HG03457 (cell line): ENCODE measurements at regions not wholly inside any gene's neighbourhood (a gene's known extent, or its start where the extent isn't known, plus 50 kb on each side); places are given as distances from the start of the nearest gene placed in this dataset.
"Not testable (repeated sequence)": the region's sequence is repeated elsewhere in the genome, so short reads cannot be mapped to it uniquely, and the experiment has no call there.

Experiments used
- ATAC-seq: cut with Tn5 transposase; IDR thresholded peaks from one replicate; pipeline ENCODE4 v1.9.1; 2021; ENCODE audit warnings: moderate number of reproducible peaks; ENCODE audit not compliant: unreplicated experiment

GRCh38 chr7:149637911-149638565 is 135.3 kb downstream of the ZNF467 start:
- ATAC-seq, result no peak

GRCh38 chr7:149635561-149636329 is 137.6 kb downstream of the ZNF467 start:
- ATAC-seq, result no peak

- no peak for ATAC-seq
Observed at GRCh38 chr7:149633976-149634945, 136.7 kb upstream of the ZNF746 start.

GRCh38 chr7:149628361-149629149 is 130.9 kb upstream of the ZNF746 start:
- not testable (repeated sequence) for ATAC-seq

GRCh38 chr7:149627911-149628310 is 130.3 kb upstream of the ZNF746 start:
- ATAC-seq, result no peak

- no peak for ATAC-seq
Observed at GRCh38 chr7:149626972-149627371, 129.4 kb upstream of the ZNF746 start.

GRCh38 chr7:149625947-149626392 is 128.4 kb upstream of the ZNF746 start:
- no peak for ATAC-seq

- no peak for ATAC-seq
Observed at GRCh38 chr7:149625340-149625946, 127.8 kb upstream of the ZNF746 start.

- peak; percentile 91 for ATAC-seq
Observed at GRCh38 chr7:149624419-149625339, 127.1 kb upstream of the ZNF746 start.

GRCh38 chr7:149624006-149624405 is 126.4 kb upstream of the ZNF746 start:
- ATAC-seq, result no peak

GRCh38 chr7:149623262-149623997 is 125.8 kb upstream of the ZNF746 start:
- not testable (repeated sequence) for ATAC-seq

- no peak for ATAC-seq
Observed at GRCh38 chr7:149622444-149623210, 125.0 kb upstream of the ZNF746 start.

GRCh38 chr7:149621776-149622175 is 124.2 kb upstream of the ZNF746 start:
- ATAC-seq, result no peak

GRCh38 chr7:149620961-149621360 is 123.4 kb upstream of the ZNF746 start:
- no peak for ATAC-seq

- no peak for ATAC-seq
Observed at GRCh38 chr7:149616898-149617297, 119.3 kb upstream of the ZNF746 start.

- ATAC-seq, result no peak
Observed at GRCh38 chr7:149615690-149616270, 118.2 kb upstream of the ZNF746 start.

- no peak for ATAC-seq
Observed at GRCh38 chr7:149610441-149611011, 112.9 kb upstream of the ZNF746 start.
